ENCODE measurements at regions not wholly inside any gene's neighbourhood (a gene's known extent, or its start where the extent isn't known, plus 50 kb on each side); places are given as distances from the start of the nearest gene placed in this dataset.

DNA sequence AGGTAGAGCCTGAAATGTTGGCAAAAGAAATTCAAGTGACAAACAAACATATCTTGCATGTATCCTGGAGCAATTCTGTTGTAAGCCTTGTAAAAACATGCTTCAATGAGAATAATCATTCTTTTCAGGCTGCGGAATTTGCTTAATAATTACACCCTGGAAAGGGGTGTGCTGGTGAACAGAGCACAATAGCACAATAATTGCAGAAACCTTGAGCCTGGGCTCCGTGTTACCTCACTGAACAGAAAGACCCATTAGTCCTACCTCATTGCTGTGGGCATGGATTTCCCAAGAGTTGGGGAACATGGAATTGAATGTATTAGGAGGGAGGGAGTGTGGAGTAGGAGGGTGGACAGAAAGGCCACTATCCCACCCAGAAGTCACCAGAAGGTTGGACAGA, 168.0 kb upstream of the ALKAL2 start:
- TF ChIP-seq, protein P1, sequence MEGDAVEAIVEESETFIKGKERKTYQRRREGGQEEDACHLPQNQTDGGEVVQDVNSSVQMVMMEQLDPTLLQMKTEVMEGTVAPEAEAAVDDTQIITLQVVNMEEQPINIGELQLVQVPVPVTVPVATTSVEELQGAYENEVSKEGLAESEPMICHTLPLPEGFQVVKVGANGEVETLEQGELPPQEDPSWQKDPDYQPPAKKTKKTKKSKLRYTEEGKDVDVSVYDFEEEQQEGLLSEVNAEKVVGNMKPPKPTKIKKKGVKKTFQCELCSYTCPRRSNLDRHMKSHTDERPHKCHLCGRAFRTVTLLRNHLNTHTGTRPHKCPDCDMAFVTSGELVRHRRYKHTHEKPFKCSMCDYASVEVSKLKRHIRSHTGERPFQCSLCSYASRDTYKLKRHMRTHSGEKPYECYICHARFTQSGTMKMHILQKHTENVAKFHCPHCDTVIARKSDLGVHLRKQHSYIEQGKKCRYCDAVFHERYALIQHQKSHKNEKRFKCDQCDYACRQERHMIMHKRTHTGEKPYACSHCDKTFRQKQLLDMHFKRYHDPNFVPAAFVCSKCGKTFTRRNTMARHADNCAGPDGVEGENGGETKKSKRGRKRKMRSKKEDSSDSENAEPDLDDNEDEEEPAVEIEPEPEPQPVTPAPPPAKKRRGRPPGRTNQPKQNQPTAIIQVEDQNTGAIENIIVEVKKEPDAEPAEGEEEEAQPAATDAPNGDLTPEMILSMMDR (IDR thresholded peaks at IDR 0.05), result no peak
- no peak for TF ChIP-seq EZH2 (IDR thresholded peaks at IDR 0.05)
